K562 (cell line): ENCODE measurements at regions not wholly inside any gene's neighbourhood (a gene's known extent, or its start where the extent isn't known, plus 50 kb on each side); places are given as distances from the start of the nearest gene placed in this dataset.

ENCODE experiments used
- ATAC-seq: fragments of 200-7000 bp; cut with Tn5 transposase; 3 replicates; pipeline ENCODE4 v1.9.1; 2020; ENCODE audit warnings: moderate library complexity
- BruUV-seq: library from RNA; stranded (reverse); fragments of 400-500 nt; replicated peaks from 2 replicates; lab custom pipeline; 2021; lab: Mats Ljungman, UMichigan
- CTCF ChIA-PET: fragments of 300-600 bp; formaldehyde crosslinking; extraction: SDS; loops from one replicate; lab custom pipeline; 2021; ENCODE audit warnings: low intra/inter-chr PET ratio; lab: Yijun Ruan, JAX
- POLR2A ChIA-PET: fragments of 300-600, 350-650 bp; sonication (Branson Sonifier 250); formaldehyde crosslinking; extraction: SDS; loops from one replicate; lab custom pipeline; 2021; ENCODE audit warnings: antibody characterized with exemption, inconsistent platforms; lab: Yijun Ruan, JAX
- DNase-seq, 4 experiments: peaks; one replicate each; pipeline versions ENCODE4 v3.0.0 to v3.0.0-alpha.2; 2011 to 2018; ENCODE audit warnings: low spot score in 3 of 4, mixed read lengths in 3 of 4; ENCODE audit errors: extremely low read depth in 1 of 4
- FAIRE-seq: peaks from 2 replicates; lab custom pipeline; 2011; peaks lifted over from hg19 to GRCh38; lab: Jason Lieb, UNC
- H2AFZ ChIP-seq: 2 replicates; pipeline ENCODE4 v1.6.0; 2011; ENCODE audit warnings: low read depth, low read length, control low read depth, inconsistent platforms
- H3K27ac ChIP-seq: fragments of 200-600 bp; 3 replicates; pipeline ENCODE4 v1.8.0; 2011; ENCODE audit warnings: low read depth, mild to moderate bottlenecking, control low read depth, inconsistent platforms, low read length, moderate library complexity, mixed read lengths; ENCODE audit errors: extremely low read depth
- H3K27me3 ChIP-seq, 2 experiments: fragments of 300-600 bp in 1 of 2; 2 replicates in 1 of 2; 3 replicates in 1 of 2; pipeline versions ENCODE4 v1.6.0 to v1.8.0; 2011; ENCODE audit warnings: inconsistent platforms in 2 of 2, low read length in 2 of 2, mild to moderate bottlenecking in 1 of 2, mixed read lengths in 1 of 2, moderate library complexity in 1 of 2; ENCODE audit not compliant: control insufficient read depth in 2 of 2, insufficient read depth in 2 of 2
- H3K36me3 ChIP-seq: fragments of 300-600 bp; 3 replicates; pipeline ENCODE4 v1.8.0; 2011; ENCODE audit warnings: mild to moderate bottlenecking, low read length, inconsistent platforms; ENCODE audit not compliant: control insufficient read depth, insufficient read depth
- H3K4me1 ChIP-seq, 2 experiments: fragments of 200-600 bp in 1 of 2; replicated peaks in 1 of 2; 2 replicates in 1 of 2; 3 replicates in 1 of 2; pipeline versions ENCODE4 v1.5.1 to v1.8.0; 2011; ENCODE audit warnings: inconsistent platforms in 2 of 2, low read length in 2 of 2, mild to moderate bottlenecking in 1 of 2, mixed read lengths in 1 of 2, moderate library complexity in 1 of 2; ENCODE audit not compliant: control insufficient read depth in 2 of 2, insufficient read depth in 2 of 2
- H3K4me2 ChIP-seq: 2 replicates; pipeline ENCODE4 v1.6.1; 2011; ENCODE audit warnings: low read length, control low read depth, inconsistent platforms, mixed read lengths; ENCODE audit not compliant: insufficient read depth
- H3K4me3 ChIP-seq: fragments of 200-600 bp; sonication (generic), shearing (Covaris generic); 2 replicates; pipeline ENCODE4 v1.5.1; 2016; ENCODE audit warnings: control low read depth, inconsistent platforms
- H3K79me2 ChIP-seq: fragments of 200-600 bp; 3 replicates; pipeline ENCODE4 v1.8.0; 2011; ENCODE audit warnings: low read length, inconsistent platforms; ENCODE audit not compliant: control insufficient read depth, insufficient read depth
- H3K9ac ChIP-seq, 2 experiments: 2 replicates each; pipeline versions ENCODE4 v1.6.0 to v1.6.1; 2011; ENCODE audit warnings: low read depth in 2 of 2, low read length in 2 of 2, control low read depth in 1 of 2, inconsistent platforms in 1 of 2, mild to moderate bottlenecking in 1 of 2, mixed read lengths in 1 of 2; ENCODE audit not compliant: insufficient read depth in 1 of 2
- H3K9me1 ChIP-seq: one replicate; pipeline ENCODE4 v1.6.0; 2011; ENCODE audit warnings: inconsistent platforms, mild to moderate bottlenecking, low read length, moderate library complexity; ENCODE audit not compliant: control insufficient read depth, insufficient read depth
- H3K9me3 ChIP-seq: replicated peaks from 2 replicates; pipeline ENCODE4 v1.5.1; 2011; ENCODE audit warnings: low read depth, low read length, inconsistent platforms; ENCODE audit not compliant: control insufficient read depth, insufficient read depth
- H4K20me1 ChIP-seq: replicated peaks from 2 replicates; pipeline ENCODE4 v1.6.1; 2011; ENCODE audit warnings: low read length, inconsistent platforms, mixed read lengths; ENCODE audit not compliant: control insufficient read depth, insufficient read depth
- BHLHE40 ChIP-seq: IDR thresholded peaks from 2 replicates; pipeline ENCODE4 v1.6.1; 2011; ENCODE audit warnings: low read length, improper control_type of control experiment
- CUX1 ChIP-seq: fragments of 200-800 bp; sonication (Bioruptor generic); IDR thresholded peaks from 2 replicates; pipeline ENCODE4 v1.6.1; 2016; ENCODE audit warnings: missing genetic modification characterization, missing compliant biosample characterization
- DLX4 ChIP-seq: fragments of 250-450 bp; sonication (Bioruptor Pico); IDR thresholded peaks from 2 replicates; pipeline ENCODE4 v1.6.1; 2021; ENCODE audit warnings: mild to moderate bottlenecking
- ELF1 ChIP-seq: fragments of 200-800 bp; sonication (Bioruptor generic); IDR thresholded peaks from 2 replicates; pipeline ENCODE4 v1.6.1; 2016; ENCODE audit warnings: missing genetic modification characterization, missing compliant biosample characterization
- FOS ChIP-seq: IDR thresholded peaks from 3 replicates; pipeline ENCODE4 v1.6.1; 2011; ENCODE audit not compliant: insufficient read length; ENCODE audit errors: extremely low read depth
- MEF2D ChIP-seq: conservative IDR thresholded peaks from 2 replicates; pipeline ENCODE4 v1.6.1; 2016; ENCODE audit warnings: low read depth, missing genetic modification characterization, missing compliant biosample characterization
- PHTF2 ChIP-seq: fragments of 250-450 bp; sonication (Bioruptor Pico); IDR thresholded peaks from 2 replicates; pipeline ENCODE4 v1.5.0; 2021; ENCODE audit warnings: mild to moderate bottlenecking
- RBM25 ChIP-seq: fragments of 200-400 bp; formaldehyde crosslinking; IDR thresholded peaks from 2 replicates; pipeline ENCODE4 v1.6.1; 2018; ENCODE audit warnings: low read length, low read depth, moderate library complexity; ENCODE audit not compliant: severe bottlenecking
- WGBS: fragments of 100-300 bp; shearing (Covaris generic); methylation state at CpG from one replicate; pipeline ENCODE4 v1.1.6; 2016; ENCODE audit warnings: low coverage, mixed read lengths; ENCODE audit not compliant: insufficient coverage; ENCODE audit errors: missing lambda C conversion rate; 5-methylcytosine and 5-hydroxymethylcytosine counted together
- in situ Hi-C: fragments of 300-500 bp; cut with MboI; formaldehyde crosslinking; loops from 4 replicates; pipeline ENCODE4 v1.15.0; 2018; ENCODE audit warnings: inconsistent platforms, mixed read lengths
- intact Hi-C: fragments of 100-400 bp; cut with micrococcal nuclease; formaldehyde crosslinking; loops from 2 replicates; pipeline ENCODE4 v1.14.2; 2022

DNA sequence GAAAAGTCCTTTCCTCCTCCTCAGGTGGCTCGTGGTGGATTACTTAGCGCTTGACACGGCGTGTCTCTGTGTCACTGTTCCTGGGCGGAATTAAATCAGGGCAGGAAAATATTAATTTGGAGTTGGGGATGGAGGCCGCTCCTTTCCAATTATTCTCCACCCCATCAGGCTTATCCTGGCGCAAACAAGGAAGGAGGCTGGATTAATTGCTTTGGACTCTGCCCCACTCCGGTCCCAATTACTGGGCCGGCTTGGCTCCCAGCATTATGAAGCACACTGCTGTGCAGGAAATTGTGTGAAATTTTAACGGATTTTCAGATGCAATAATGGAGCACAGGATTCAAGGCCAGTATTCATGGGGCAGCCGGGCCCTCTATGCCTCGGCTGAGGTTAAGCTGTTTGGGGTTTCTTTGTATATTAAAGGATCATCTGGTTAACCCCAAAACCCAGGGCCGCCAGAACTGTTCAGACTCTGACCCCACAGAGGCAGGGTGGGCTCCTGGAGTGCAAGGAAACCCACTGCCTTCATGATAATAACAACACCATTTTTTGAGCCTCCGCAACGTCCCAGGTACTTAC, 87.8 kb downstream of the MRM1 start:
- TF ChIP-seq PHTF2 (CRISPR knock-in tag) (no peak), MEF2D (tag) (no peak), BHLHE40 (no peak), CUX1 (CRISPR knock-in tag) (no peak), ELF1 (tag) (no peak), DLX4 (CRISPR knock-in tag) (no peak), RBM25 (no peak), FOS (no peak)
- no peak for DNase-seq
- ATAC-seq = no peak
- no TSS peak for BruUV-seq
- H2AFZ ChIP-seq = no peak overlapping the region
- FAIRE-seq = no peak
- H4K20me1 ChIP-seq = 0 out of 2 replicates have a peak, but pooled peaks cover 10% of the 10 kb centered on the region
- intact Hi-C loops (no loop called here), in situ Hi-C loops (no loop called here)
- peaks cover 34 to 71% of the 10 kb centered on the region in 2 experiments for H3K27me3 ChIP-seq
- H3K9ac ChIP-seq = no peak overlapping the region
- no peak overlapping the region for H3K4me2 ChIP-seq
- POLR2A ChIA-PET = no interaction called here
- no peaks in the 10 kb centered on the region for H3K9me3 ChIP-seq
- no peaks in the 10 kb centered on the region for H3K79me2 ChIP-seq
- H3K4me3 ChIP-seq = no peak overlapping the region
- no peaks in the 10 kb centered on the region for H3K36me3 ChIP-seq
- CTCF ChIA-PET = no interaction called here
- no peak overlapping the region for H3K27ac ChIP-seq
- H3K4me1 ChIP-seq = no peaks in the 10 kb centered on the region
- WGBS = 5% methylated on average over 13 of the region's 15 CpGs
- no peaks in the 10 kb centered on the region for H3K9me1 ChIP-seq
